DMS53 treated with DMSO at 0.1 percent for 48 hours (cell line): ENCODE measurements at regions not wholly inside any gene's neighbourhood (a gene's known extent, or its start where the extent isn't known, plus 50 kb on each side); places are given as distances from the start of the nearest gene placed in this dataset.

Experiments
- DNase-seq: peaks from one replicate; lab custom pipeline; 2025; ENCODE audit not compliant: unreplicated experiment; lab: John Stamatoyannopoulos, UW

- DNase-seq, result no peak
These were observed 273.1 kb downstream of the LRATD1 start for GRCh38 chr2:14905571-14905970.

- peak; percentile 13 for DNase-seq
These were observed 274.6 kb downstream of the LRATD1 start for GRCh38 chr2:14907014-14907612.

GRCh38 chr2:14909795-14910194, 277.3 kb downstream of the LRATD1 start:
- DNase-seq, result no peak

- no peak for DNase-seq
These were observed 278.1 kb downstream of the LRATD1 start for GRCh38 chr2:14910654-14911053.

- no peak for DNase-seq
These were observed 283.5 kb downstream of the LRATD1 start for GRCh38 chr2:14915983-14916382.

- DNase-seq, result no peak
These were observed 291.5 kb downstream of the LRATD1 start for GRCh38 chr2:14923820-14924580.

GRCh38 chr2:14925471-14925870, 293.0 kb downstream of the LRATD1 start:
- DNase-seq, result no peak

GRCh38 chr2:14927021-14927564, 294.6 kb downstream of the LRATD1 start:
- peak; percentile 28 for DNase-seq

- DNase-seq, result no peak
These were observed 295.5 kb downstream of the LRATD1 start for GRCh38 chr2:14928056-14928455.

GRCh38 chr2:14930441-14930840, 297.9 kb downstream of the LRATD1 start:
- DNase-seq, result no peak

GRCh38 chr2:14932285-14932684, 299.8 kb downstream of the LRATD1 start:
- DNase-seq, result no peak

GRCh38 chr2:14933753-14934152, 301.2 kb downstream of the LRATD1 start:
- DNase-seq, result no peak

- no peak for DNase-seq
These were observed 303.9 kb downstream of the LRATD1 start for GRCh38 chr2:14936426-14936825.

- no peak for DNase-seq
These were observed 304.8 kb downstream of the LRATD1 start for GRCh38 chr2:14937336-14937735.

GRCh38 chr2:14941151-14941631, 308.7 kb downstream of the LRATD1 start:
- DNase-seq, result no peak

- no peak for DNase-seq
These were observed 310.5 kb downstream of the LRATD1 start for GRCh38 chr2:14942987-14943386.

- no peak for DNase-seq
These were observed 312.2 kb downstream of the LRATD1 start for GRCh38 chr2:14944562-14945346.

GRCh38 chr2:14951569-14952285, 319.2 kb downstream of the LRATD1 start:
- DNase-seq, result no peak

- DNase-seq, result no peak
These were observed 320.0 kb downstream of the LRATD1 start for GRCh38 chr2:14952400-14952963.

GRCh38 chr2:14960686-14961324, 328.3 kb downstream of the LRATD1 start:
- no peak for DNase-seq
